Neural progenitor cell (in vitro differentiated cells): ENCODE measurements at regions not wholly inside any gene's neighbourhood (a gene's known extent, or its start where the extent isn't known, plus 50 kb on each side); places are given as distances from the start of the nearest gene placed in this dataset.
A peak's percentile ranks its signal among the peaks of the same experiment; 100 is the strongest.

ENCODE experiments used
- DNase-seq: peaks from one replicate; pipeline ENCODE4 v3.0.0-alpha.2; 2016; ENCODE audit warnings: low spot score
- H2AFZ ChIP-seq: fragments of 200-600 bp; sonication (generic); replicated peaks from 2 replicates; pipeline ENCODE4 v1.6.1; 2016; ENCODE audit warnings: antibody characterized with exemption
- H3F3A ChIP-seq: fragments of 200-600 bp; sonication (generic); 2 replicates; pipeline ENCODE4 v1.6.1; 2016; ENCODE audit warnings: antibody characterized with exemption, low read depth
- H3K27ac ChIP-seq: fragments of 200-600 bp; sonication (generic); 2 replicates; pipeline ENCODE4 v1.5.1; 2016; ENCODE audit warnings: mild to moderate bottlenecking
- H3K27me3 ChIP-seq: fragments of 200-600 bp; sonication (generic); 2 replicates; pipeline ENCODE4 v1.6.1; 2016; ENCODE audit warnings: mild to moderate bottlenecking, moderate library complexity
- H3K36me3 ChIP-seq: fragments of 200-600 bp; sonication (generic); 2 replicates; pipeline ENCODE4 v1.5.1; 2016
- H3K4me1 ChIP-seq: fragments of 200-600 bp; sonication (generic); 2 replicates; pipeline ENCODE4 v1.6.1; 2016; ENCODE audit warnings: mixed run types
- H3K4me2 ChIP-seq: fragments of 200-600 bp; sonication (generic); 2 replicates; pipeline ENCODE4 v1.6.1; 2016
- H3K4me3 ChIP-seq: fragments of 200-600 bp; sonication (generic); 2 replicates; pipeline ENCODE4 v1.5.1; 2016
- H3K79me2 ChIP-seq: fragments of 200-600 bp; sonication (generic); 2 replicates; pipeline ENCODE4 v1.6.1; 2016; ENCODE audit warnings: low read depth
- H3K9ac ChIP-seq: fragments of 200-600 bp; sonication (generic); 2 replicates; pipeline ENCODE4 v1.6.1; 2016
- H3K9me3 ChIP-seq: fragments of 200-600 bp; sonication (generic); 2 replicates; pipeline ENCODE4 v1.5.1; 2016; ENCODE audit warnings: low read depth
- H4K20me1 ChIP-seq: fragments of 200-600 bp; sonication (generic); 2 replicates; pipeline ENCODE4 v1.6.1; 2016; ENCODE audit warnings: low read depth
- H3K27ac Mint-ChIP-seq: 3 replicates; pipeline ENCODE4 v1.8.0; 2021; ENCODE audit warnings: mixed read lengths
- H3K27me3 Mint-ChIP-seq: 2 replicates; pipeline ENCODE4 v1.8.0; 2022; ENCODE audit warnings: low read depth, mild to moderate bottlenecking, inconsistent platforms, moderate library complexity, mixed read lengths; ENCODE audit not compliant: insufficient read depth
- H3K36me3 Mint-ChIP-seq: 3 replicates; pipeline ENCODE4 v1.8.0; 2021; ENCODE audit warnings: mixed read lengths
- H3K4me1 Mint-ChIP-seq: 3 replicates; pipeline ENCODE4 v1.8.0; 2021; ENCODE audit warnings: mixed read lengths
- H3K4me3 Mint-ChIP-seq: 3 replicates; pipeline ENCODE4 v1.8.0; 2021; ENCODE audit warnings: mild to moderate bottlenecking, moderate library complexity, mixed read lengths
- H3K9me3 Mint-ChIP-seq: 3 replicates; pipeline ENCODE4 v1.8.0; 2020; ENCODE audit warnings: mixed read lengths
- CTCF ChIP-seq: fragments of 200-600 bp; sonication (generic); IDR thresholded peaks from 2 replicates; pipeline ENCODE4 v1.5.1; 2017; ENCODE audit warnings: antibody characterized with exemption, mild to moderate bottlenecking
- EZH2 ChIP-seq: fragments of 200-600 bp; sonication (generic); IDR thresholded peaks from 2 replicates; pipeline ENCODE4 v1.6.1; 2017; ENCODE audit warnings: antibody characterized with exemption, mild to moderate bottlenecking, moderate library complexity
- EZH2phosphoT487 ChIP-seq: fragments of 200-600 bp; sonication (generic); IDR thresholded peaks from 2 replicates; pipeline ENCODE4 v1.6.1; 2017; ENCODE audit warnings: antibody characterized with exemption

- Mint-ChIP-seq H3K4me3 (no peak overlapping the region), H3K36me3 (no peaks in the 10 kb centered on the region), H3K27ac (no peak overlapping the region), H3K9me3 (no peaks in the 10 kb centered on the region), H3K27me3 (no peaks in the 10 kb centered on the region), H3K4me1 (peaks cover 12% of the 10 kb centered on the region)
- no peaks in the 10 kb centered on the region for H4K20me1 ChIP-seq
- no peaks in the 10 kb centered on the region for H3F3A ChIP-seq
- no peaks in the 10 kb centered on the region for H3K27me3 ChIP-seq
- H3K27ac ChIP-seq = no peak overlapping the region
- H3K79me2 ChIP-seq = no peaks in the 10 kb centered on the region
- DNase-seq = no peak
- H3K9me3 ChIP-seq = no peaks in the 10 kb centered on the region
- no peak overlapping the region for H3K4me3 ChIP-seq
- no peaks in the 10 kb centered on the region for H3K4me1 ChIP-seq
- peak overlapping the region; percentile 46 for H2AFZ ChIP-seq
- no peaks in the 10 kb centered on the region for H3K36me3 ChIP-seq
- H3K4me2 ChIP-seq = no peak overlapping the region
- no peak for TF ChIP-seq EZH2phosphoT487
- TF ChIP-seq EZH2 = no peak
- no peak for TF ChIP-seq CTCF
- no peak overlapping the region for H3K9ac ChIP-seq
Measured at GRCh38 chr4:85398276-85398675, 76.7 kb upstream of the ARHGAP24 start.

GRCh38 chr4:85399270-85399669 is 75.7 kb upstream of the ARHGAP24 start:
- no peak overlapping the region for H3K4me3 ChIP-seq
- H3K36me3 ChIP-seq = no peaks in the 10 kb centered on the region
- H3K9me3 ChIP-seq = no peaks in the 10 kb centered on the region
- H3K79me2 ChIP-seq = no peaks in the 10 kb centered on the region
- Mint-ChIP-seq H3K27ac (no peak overlapping the region), H3K4me1 (peaks cover 12% of the 10 kb centered on the region), H3K36me3 (no peaks in the 10 kb centered on the region), H3K27me3 (no peaks in the 10 kb centered on the region), H3K9me3 (no peaks in the 10 kb centered on the region), H3K4me3 (no peak overlapping the region)
- H3K27ac ChIP-seq = no peak overlapping the region
- no peaks in the 10 kb centered on the region for H3K4me1 ChIP-seq
- H3F3A ChIP-seq = no peaks in the 10 kb centered on the region
- TF ChIP-seq EZH2 (no peak), CTCF (no peak), EZH2phosphoT487 (no peak)
- H2AFZ ChIP-seq = no peak overlapping the region
- no peak for DNase-seq
- no peak overlapping the region for H3K4me2 ChIP-seq
- H3K27me3 ChIP-seq = no peaks in the 10 kb centered on the region
- no peak overlapping the region for H3K9ac ChIP-seq
- H4K20me1 ChIP-seq = no peaks in the 10 kb centered on the region

- Histone ChIP-seq H3K9me3 (no peaks in the 10 kb centered on the region), H3K27ac (no peak overlapping the region), H3F3A (no peaks in the 10 kb centered on the region), H2AFZ (no peak overlapping the region), H4K20me1 (no peaks in the 10 kb centered on the region), H3K27me3 (no peaks in the 10 kb centered on the region), H3K4me1 (no peaks in the 10 kb centered on the region), H3K4me2 (no peak overlapping the region), H3K79me2 (no peaks in the 10 kb centered on the region), H3K36me3 (no peaks in the 10 kb centered on the region), H3K9ac (no peak overlapping the region), H3K4me3 (no peak overlapping the region)
- no peaks in the 10 kb centered on the region for H3K27me3 Mint-ChIP-seq
- no peaks in the 10 kb centered on the region for H3K36me3 Mint-ChIP-seq
- H3K9me3 Mint-ChIP-seq = no peaks in the 10 kb centered on the region
- no peak for DNase-seq
- no peak overlapping the region for H3K27ac Mint-ChIP-seq
- H3K4me3 Mint-ChIP-seq = no peak overlapping the region
- TF ChIP-seq EZH2phosphoT487 (no peak), EZH2 (no peak), CTCF (no peak)
- peaks cover 12% of the 10 kb centered on the region for H3K4me1 Mint-ChIP-seq
Measured at GRCh38 chr4:85402371-85402770, 72.6 kb upstream of the ARHGAP24 start.

- no peaks in the 10 kb centered on the region for H3K36me3 ChIP-seq
- no peak overlapping the region for H3K9ac ChIP-seq
- no peak overlapping the region for H3K27ac Mint-ChIP-seq
- H2AFZ ChIP-seq = no peak overlapping the region
- H3K4me3 Mint-ChIP-seq = no peak overlapping the region
- no peaks in the 10 kb centered on the region for H3F3A ChIP-seq
- no peaks in the 10 kb centered on the region for H3K27me3 Mint-ChIP-seq
- no peaks in the 10 kb centered on the region for H3K9me3 ChIP-seq
- H3K4me1 ChIP-seq = no peaks in the 10 kb centered on the region
- no peaks in the 10 kb centered on the region for H4K20me1 ChIP-seq
- H3K27me3 ChIP-seq = no peaks in the 10 kb centered on the region
- no peaks in the 10 kb centered on the region for H3K36me3 Mint-ChIP-seq
- no peak overlapping the region for H3K4me2 ChIP-seq
- no peaks in the 10 kb centered on the region for H3K79me2 ChIP-seq
- peaks cover 19% of the 10 kb centered on the region for H3K4me1 Mint-ChIP-seq
- no peak overlapping the region for H3K27ac ChIP-seq
- no peak for TF ChIP-seq EZH2phosphoT487
- no peak for TF ChIP-seq EZH2
- no peak for TF ChIP-seq CTCF
- H3K4me3 ChIP-seq = no peak overlapping the region
- no peak for DNase-seq
- H3K9me3 Mint-ChIP-seq = no peaks in the 10 kb centered on the region
Measured at GRCh38 chr4:85406185-85406584, 68.8 kb upstream of the ARHGAP24 start.
